ENCODE measurements at regions not wholly inside any gene's neighbourhood (a gene's known extent, or its start where the extent isn't known, plus 50 kb on each side); places are given as distances from the start of the nearest gene placed in this dataset.

DNA sequence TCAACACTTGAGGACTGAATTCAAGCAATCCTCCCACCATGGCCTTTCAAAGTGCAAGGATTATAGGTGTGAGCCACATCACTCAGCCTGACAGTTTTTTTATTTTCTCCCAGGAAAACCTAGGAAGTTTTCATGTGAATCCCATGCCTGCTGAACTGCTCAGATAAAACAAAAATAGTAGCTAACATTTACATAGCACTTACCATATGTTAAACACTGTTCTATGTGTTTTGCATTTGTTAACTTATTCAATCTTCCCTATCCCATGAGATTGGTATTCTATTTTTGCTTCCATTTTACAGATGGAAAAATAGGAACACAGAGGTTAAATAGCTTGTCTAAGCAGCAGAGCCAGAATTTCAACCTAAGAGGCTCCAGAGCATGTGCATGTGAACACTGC lies 157.4 kb upstream of the KCTD1 start:
- Mint-ChIP-seq H3K36me3 (ENCODE audit: unreplicated experiment) (no peaks in the 10 kb centered on the region), H3K27me3 (ENCODE audit: unreplicated experiment) (no peaks in the 10 kb centered on the region), H3K4me1 (ENCODE audit: low read depth, unreplicated experiment) (peaks cover 12% of the 10 kb centered on the region), H3K4me3 (ENCODE audit: unreplicated experiment) (no peak overlapping the region), H3K27ac (ENCODE audit: unreplicated experiment) (no peak overlapping the region), H3K9me3 (ENCODE audit: unreplicated experiment) (no peaks in the 10 kb centered on the region)
- TF ChIP-seq, protein P1, sequence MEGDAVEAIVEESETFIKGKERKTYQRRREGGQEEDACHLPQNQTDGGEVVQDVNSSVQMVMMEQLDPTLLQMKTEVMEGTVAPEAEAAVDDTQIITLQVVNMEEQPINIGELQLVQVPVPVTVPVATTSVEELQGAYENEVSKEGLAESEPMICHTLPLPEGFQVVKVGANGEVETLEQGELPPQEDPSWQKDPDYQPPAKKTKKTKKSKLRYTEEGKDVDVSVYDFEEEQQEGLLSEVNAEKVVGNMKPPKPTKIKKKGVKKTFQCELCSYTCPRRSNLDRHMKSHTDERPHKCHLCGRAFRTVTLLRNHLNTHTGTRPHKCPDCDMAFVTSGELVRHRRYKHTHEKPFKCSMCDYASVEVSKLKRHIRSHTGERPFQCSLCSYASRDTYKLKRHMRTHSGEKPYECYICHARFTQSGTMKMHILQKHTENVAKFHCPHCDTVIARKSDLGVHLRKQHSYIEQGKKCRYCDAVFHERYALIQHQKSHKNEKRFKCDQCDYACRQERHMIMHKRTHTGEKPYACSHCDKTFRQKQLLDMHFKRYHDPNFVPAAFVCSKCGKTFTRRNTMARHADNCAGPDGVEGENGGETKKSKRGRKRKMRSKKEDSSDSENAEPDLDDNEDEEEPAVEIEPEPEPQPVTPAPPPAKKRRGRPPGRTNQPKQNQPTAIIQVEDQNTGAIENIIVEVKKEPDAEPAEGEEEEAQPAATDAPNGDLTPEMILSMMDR (IDR thresholded peaks at IDR 0.05; ENCODE audit: partially characterized antibody, unreplicated experiment): no peak
- DNase-seq: no peak

DNA sequence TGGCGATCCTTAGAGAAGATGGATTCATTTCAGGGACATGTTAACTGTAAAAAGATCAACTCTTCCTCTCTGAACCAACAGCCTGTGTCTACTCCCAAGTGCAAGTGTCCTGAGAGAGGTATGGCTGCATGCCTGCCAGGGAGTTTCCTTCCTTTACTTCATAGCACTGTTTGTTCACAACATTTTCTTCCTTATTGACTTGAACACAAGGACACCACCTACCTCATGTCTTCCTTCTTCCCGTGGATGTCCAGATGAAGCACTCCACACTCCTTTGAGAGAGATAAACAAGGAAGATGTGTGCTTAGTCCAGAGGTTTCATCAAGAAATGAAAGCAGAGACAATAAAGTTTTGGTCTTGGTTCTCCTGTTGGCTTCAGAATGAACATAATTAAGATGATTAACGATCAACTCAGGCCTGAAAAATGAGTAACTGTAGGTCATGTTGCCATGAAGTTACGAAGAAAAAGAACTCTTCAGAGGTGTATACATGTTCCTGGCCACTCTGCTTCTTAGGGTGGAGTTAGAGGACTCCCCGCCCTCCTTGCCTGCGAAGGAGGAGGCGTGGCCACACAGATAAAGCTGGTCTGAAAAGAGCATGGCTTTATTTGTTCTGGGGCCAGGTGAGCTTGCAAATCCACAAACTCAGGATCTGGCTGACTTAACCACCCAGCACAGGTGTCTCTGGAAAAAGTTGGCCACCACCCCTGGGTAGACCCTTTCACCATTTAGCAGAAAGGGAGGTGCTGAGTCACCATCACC lies 155.0 kb upstream of the KCTD1 start:
- TF ChIP-seq, protein P1 (IDR thresholded peaks at IDR 0.05; ENCODE audit: partially characterized antibody, unreplicated experiment): no peak
- Mint-ChIP-seq H3K27me3 (ENCODE audit: unreplicated experiment) (no peaks in the 10 kb centered on the region), H3K36me3 (ENCODE audit: unreplicated experiment) (no peaks in the 10 kb centered on the region), H3K4me3 (ENCODE audit: unreplicated experiment) (no peak overlapping the region), H3K27ac (ENCODE audit: unreplicated experiment) (no peak overlapping the region), H3K4me1 (ENCODE audit: low read depth, unreplicated experiment) (no peaks in the 10 kb centered on the region), H3K9me3 (ENCODE audit: unreplicated experiment) (no peaks in the 10 kb centered on the region)
- no peak for DNase-seq

DNA sequence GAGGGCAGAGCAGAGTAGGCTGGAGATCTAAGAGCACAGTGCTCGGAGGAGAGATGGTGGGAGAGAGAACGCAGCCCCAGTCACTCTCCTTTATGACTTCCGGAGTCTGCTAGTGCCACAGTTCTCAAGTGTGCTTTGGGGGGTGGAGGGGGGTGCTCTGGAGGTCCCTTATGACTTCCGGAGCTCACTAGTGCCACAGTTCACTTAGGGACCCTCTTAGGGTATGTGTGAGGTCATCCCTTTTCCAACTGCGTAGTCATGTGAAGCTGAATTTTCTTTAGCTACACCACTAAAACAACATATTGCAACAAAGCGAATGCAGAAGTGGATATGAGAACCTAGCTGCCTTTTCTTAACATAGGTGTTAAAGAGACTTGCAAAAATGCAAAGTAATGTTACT lies 153.7 kb upstream of the KCTD1 start:
- TF ChIP-seq, protein P1 (IDR thresholded peaks at IDR 0.05; ENCODE audit: partially characterized antibody, unreplicated experiment): no peak
- Mint-ChIP-seq H3K27ac (ENCODE audit: unreplicated experiment) (no peak overlapping the region), H3K4me1 (ENCODE audit: low read depth, unreplicated experiment) (no peaks in the 10 kb centered on the region), H3K36me3 (ENCODE audit: unreplicated experiment) (no peaks in the 10 kb centered on the region), H3K4me3 (ENCODE audit: unreplicated experiment) (no peak overlapping the region), H3K9me3 (ENCODE audit: unreplicated experiment) (peaks cover 1% of the 10 kb centered on the region), H3K27me3 (ENCODE audit: unreplicated experiment) (no peaks in the 10 kb centered on the region)
- no peak for DNase-seq

DNA sequence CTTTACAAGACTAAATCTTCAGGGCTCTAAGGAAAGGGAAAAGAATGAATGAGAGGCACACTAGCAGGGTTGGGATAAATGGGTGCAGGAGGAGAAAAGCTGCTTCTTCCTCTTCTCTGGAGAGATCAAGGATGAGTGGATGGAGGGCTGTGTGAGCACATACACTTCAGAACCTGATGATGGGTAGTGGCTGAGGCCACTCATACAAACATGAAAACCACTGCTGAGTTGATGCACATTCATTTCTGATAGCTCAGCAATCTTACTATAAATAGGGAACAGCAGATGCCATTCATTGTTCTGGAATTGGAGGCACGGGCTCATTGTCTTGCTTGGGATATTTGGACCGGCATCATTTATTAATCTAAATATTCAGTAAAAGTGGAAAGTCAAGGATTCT lies 152.4 kb upstream of the KCTD1 start:
- H3K27ac Mint-ChIP-seq (ENCODE audit: unreplicated experiment): no peak overlapping the region
- DNase-seq: no peak
- no peaks in the 10 kb centered on the region for H3K36me3 Mint-ChIP-seq (ENCODE audit: unreplicated experiment)
- no peaks in the 10 kb centered on the region for H3K4me1 Mint-ChIP-seq (ENCODE audit: low read depth, unreplicated experiment)
- TF ChIP-seq, protein P1 (IDR thresholded peaks at IDR 0.05; ENCODE audit: partially characterized antibody, unreplicated experiment): no peak
- peaks cover 1% of the 10 kb centered on the region for H3K9me3 Mint-ChIP-seq (ENCODE audit: unreplicated experiment)
- no peaks in the 10 kb centered on the region for H3K27me3 Mint-ChIP-seq (ENCODE audit: unreplicated experiment)
- H3K4me3 Mint-ChIP-seq (ENCODE audit: unreplicated experiment): no peak overlapping the region

GRCh38 chr18:26700201-26700600 lies 151.8 kb upstream of the KCTD1 start:
- no peak overlapping the region for H3K27ac Mint-ChIP-seq (ENCODE audit: unreplicated experiment)
- TF ChIP-seq, protein P1 (IDR thresholded peaks at IDR 0.05; ENCODE audit: partially characterized antibody, unreplicated experiment): no peak

More at GRCh38 chr18:26700201-26700600, 151.8 kb upstream of the KCTD1 start:
- Mint-ChIP-seq H3K4me1 (ENCODE audit: low read depth, unreplicated experiment) (no peaks in the 10 kb centered on the region), H3K4me3 (ENCODE audit: unreplicated experiment) (no peak overlapping the region), H3K9me3 (ENCODE audit: unreplicated experiment) (peaks cover 1% of the 10 kb centered on the region), H3K27me3 (ENCODE audit: unreplicated experiment) (no peaks in the 10 kb centered on the region), H3K36me3 (ENCODE audit: unreplicated experiment) (no peaks in the 10 kb centered on the region)
- DNase-seq: no peak

Data from glutamatergic neuron (in vitro differentiated cells).